ENCODE measurements at regions not wholly inside any gene's neighbourhood (a gene's known extent, or its start where the extent isn't known, plus 50 kb on each side); places are given as distances from the start of the nearest gene placed in this dataset.
A peak's percentile ranks its signal among the peaks of the same experiment; 100 is the strongest.

GRCh38 chr15:70334286-70334685, 236.6 kb upstream of the TLE3 start:
- Histone ChIP-seq H3K36me3 (ENCODE audit: low read depth, missing control alignments) (no peaks in the 10 kb centered on the region), H3K9me3 (no peaks in the 10 kb centered on the region), H3K4me3 (no peak overlapping the region), H3K4me1 (no peaks in the 10 kb centered on the region), H3K27ac (no peak overlapping the region), H3K27me3 (no peaks in the 10 kb centered on the region)
- intact Hi-C loops (cut with DNase I; ENCODE audit: low total_unique reads): no loop called here
- TF ChIP-seq CTCF (IDR thresholded peaks at IDR 0.05) (no peak), POLR2A (IDR thresholded peaks at IDR 0.05) (no peak)
- no peak for DNase-seq
- 92 to 96% methylated on average over 5 of the region's 5 CpGs for WGBS, 2 donors

GRCh38 chr15:70329179-70329578, 231.5 kb upstream of the TLE3 start:
- WGBS, 2 donors: 94% methylated on average over 8 of the region's 8 CpGs
- intact Hi-C loops (cut with DNase I; ENCODE audit: low total_unique reads): loop anchor here (10.0 kb wide), 1 partner anchor 64 kb away; no protein-coding TSS in a partner anchor

GRCh38 chr15:70328679-70329115, 231.0 kb upstream of the TLE3 start:
- 61 to 70% methylated on average over 3 of the region's 3 CpGs for WGBS, 2 donors
- no peak for DNase-seq
- Histone ChIP-seq H3K4me1 (no peaks in the 10 kb centered on the region), H3K27ac (no peak overlapping the region), H3K27me3 (no peaks in the 10 kb centered on the region), H3K36me3 (ENCODE audit: low read depth, missing control alignments) (no peaks in the 10 kb centered on the region), H3K9me3 (no peaks in the 10 kb centered on the region), H3K4me3 (no peak overlapping the region)
- intact Hi-C loops (cut with DNase I; ENCODE audit: low total_unique reads): loop anchor here (10.0 kb wide), 1 partner anchor 64 kb away; no protein-coding TSS in a partner anchor
- no peak for TF ChIP-seq CTCF (IDR thresholded peaks at IDR 0.05)
- no peak for TF ChIP-seq POLR2A (IDR thresholded peaks at IDR 0.05)

More at GRCh38 chr15:70329179-70329578, 231.5 kb upstream of the TLE3 start:
- no peaks in the 10 kb centered on the region for H3K27me3 ChIP-seq
- H3K36me3 ChIP-seq (ENCODE audit: low read depth, missing control alignments): no peaks in the 10 kb centered on the region
- TF ChIP-seq POLR2A (IDR thresholded peaks at IDR 0.05): no peak
- TF ChIP-seq CTCF (IDR thresholded peaks at IDR 0.05): no peak
- DNase-seq: no peak
- H3K4me3 ChIP-seq: no peak overlapping the region
- H3K4me1 ChIP-seq: no peaks in the 10 kb centered on the region
- H3K27ac ChIP-seq: no peak overlapping the region
- no peaks in the 10 kb centered on the region for H3K9me3 ChIP-seq

DNA sequence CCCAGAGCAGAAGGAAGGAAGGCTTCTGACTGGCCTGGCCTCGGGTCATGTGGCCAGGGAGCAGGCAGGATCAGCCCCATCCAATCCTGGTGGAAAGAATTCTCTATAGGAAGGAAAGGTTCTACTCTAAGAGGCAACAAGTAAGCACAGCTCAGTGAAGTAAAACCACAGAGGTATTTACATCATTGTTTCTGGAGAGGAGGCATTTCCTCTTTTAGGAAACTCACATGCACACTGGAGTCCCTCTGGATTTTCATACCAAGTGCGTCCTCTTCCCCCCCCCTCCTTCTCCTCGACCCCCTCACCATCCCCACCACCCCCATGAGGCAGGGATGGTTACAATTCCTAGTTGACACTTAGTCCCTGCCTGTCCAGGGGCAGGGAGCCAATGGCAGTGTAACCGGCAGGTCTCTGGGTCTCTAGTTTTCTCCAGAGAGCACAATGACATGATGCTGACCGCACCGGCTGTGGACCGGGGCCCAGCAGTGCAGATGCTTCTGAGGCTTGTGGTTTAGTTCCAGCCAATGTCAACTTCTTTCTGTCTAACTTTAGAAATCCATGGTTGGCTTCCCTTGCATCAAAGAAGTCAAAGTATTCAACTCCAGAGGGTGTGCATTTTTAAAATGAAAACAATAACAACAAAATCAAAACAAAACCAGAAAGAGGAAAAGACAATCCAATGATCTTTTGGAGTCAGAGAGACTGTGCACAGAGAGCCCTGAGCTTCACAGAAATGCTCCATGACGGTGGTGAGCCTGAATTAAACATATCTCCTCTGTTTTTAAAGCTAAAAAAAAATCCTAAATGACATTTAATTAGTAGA, 230.3 kb upstream of the TLE3 start:
- no peaks in the 10 kb centered on the region for H3K9me3 ChIP-seq
- no peak overlapping the region for H3K4me3 ChIP-seq
- TF ChIP-seq POLR2A (IDR thresholded peaks at IDR 0.05) (no peak), CTCF (IDR thresholded peaks at IDR 0.05) (no peak)
- no peaks in the 10 kb centered on the region for H3K36me3 ChIP-seq (ENCODE audit: low read depth, missing control alignments)
- no peak overlapping the region for H3K27ac ChIP-seq
- peak; percentile 23 for DNase-seq
- H3K4me1 ChIP-seq: peaks cover 6% of the 10 kb centered on the region
- H3K27me3 ChIP-seq: no peaks in the 10 kb centered on the region
- WGBS, 2 donors: 47 to 55% methylated on average over 7 to 8 of the region's 8 CpGs
- intact Hi-C loops (cut with DNase I; ENCODE audit: low total_unique reads): loop anchor here (10.0 kb wide), 1 partner anchor 63 kb away; no protein-coding TSS in a partner anchor
